ENCODE measurements at regions not wholly inside any gene's neighbourhood (a gene's known extent, or its start where the extent isn't known, plus 50 kb on each side); places are given as distances from the start of the nearest gene placed in this dataset.

DNA sequence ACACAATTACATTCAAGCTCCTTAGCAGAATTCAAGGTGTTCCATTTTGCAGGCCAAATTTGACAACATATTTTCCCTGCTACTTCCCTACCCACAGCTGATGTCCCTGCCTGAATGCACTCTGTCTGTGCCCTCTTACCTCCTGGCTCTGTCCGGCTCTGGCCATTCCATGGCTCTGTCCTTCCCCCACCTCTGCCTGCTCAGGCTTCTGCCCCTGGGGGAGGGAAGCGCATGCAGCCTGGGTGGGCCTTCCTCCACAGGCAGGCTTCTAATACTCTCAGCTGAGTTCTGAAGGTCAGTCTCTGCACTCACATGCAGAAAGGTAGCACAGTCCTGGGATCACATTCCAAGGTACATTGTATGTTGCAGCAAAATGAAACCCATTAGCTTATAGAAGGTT lies 113.6 kb upstream of the CACNA2D3 start:
- no peaks in the 10 kb centered on the region for H3K36me3 ChIP-seq (ENCODE audit: control insufficient read depth in 1 of 2, insufficient read depth in 2 of 2, low read length in 2 of 2)
- ATAC-seq (no peak), DNase-seq (ENCODE audit: low read depth, low spot score) (no peak)
- no peaks in the 10 kb centered on the region for H3K4me1 ChIP-seq (ENCODE audit: control insufficient read depth in 1 of 2, insufficient read depth in 2 of 2, low read length in 2 of 2)
- H3K79me2 ChIP-seq (ENCODE audit: insufficient read depth, low read length), result no peaks in the 10 kb centered on the region
- intact Hi-C loops (cut with micrococcal nuclease), result no loop called here
- no peaks in the 10 kb centered on the region for H3K9me2 ChIP-seq (ENCODE audit: insufficient read depth)
- POLR2A ChIA-PET, result no interaction called here
- H3K27me3 ChIP-seq (ENCODE audit: insufficient read depth, low read length), result 0 out of 2 replicates have a peak, but pooled peaks cover 6% of the 10 kb centered on the region
- H2AFZ ChIP-seq (ENCODE audit: low read depth, low read length, poor library complexity, severe bottlenecking), result no peak overlapping the region
- no peaks in the 10 kb centered on the region for H3K9me3 ChIP-seq (ENCODE audit: control insufficient read depth in 1 of 2, insufficient read depth in 1 of 2, low read depth in 1 of 2, low read length in 2 of 2)
- TF ChIP-seq SP1 (IDR thresholded peaks at IDR 0.05; ENCODE audit: low read depth) (no peak), ELF1 (IDR thresholded peaks at IDR 0.05; ENCODE audit: borderline replicate concordance, low read depth) (no peak), POLR2AphosphoS5 (IDR thresholded peaks at IDR 0.05; ENCODE audit: low read depth, low read length) (no peak), POLR2A (IDR thresholded peaks at IDR 0.05; ENCODE audit: borderline replicate concordance, extremely low read depth, insufficient read depth, insufficient read length) (no peak), CEBPB (IDR thresholded peaks at IDR 0.05; ENCODE audit: low read depth) (no peak), ZFX (IDR thresholded peaks at IDR 0.05) (no peak), CBX3 (IDR thresholded peaks at IDR 0.05; ENCODE audit: low read depth) (no peak), EGR1 (IDR thresholded peaks at IDR 0.05; ENCODE audit: low read depth) (no peak), CTCF (IDR thresholded peaks at IDR 0.05 in 2 of 3, conservative IDR thresholded peaks at IDR 0.05 in 1 of 3; ENCODE audit: borderline replicate concordance in 1 of 3, insufficient read depth in 1 of 3, low read depth in 2 of 3, low read length in 2 of 3) (no peak), MAX (IDR thresholded peaks at IDR 0.05) (no peak), ATF3 (IDR thresholded peaks at IDR 0.05) (no peak), YY1 (IDR thresholded peaks at IDR 0.05; ENCODE audit: extremely low read depth, insufficient replicate concordance, low read depth, low read length) (no peak)
- TF ChIP-seq, protein P1, sequence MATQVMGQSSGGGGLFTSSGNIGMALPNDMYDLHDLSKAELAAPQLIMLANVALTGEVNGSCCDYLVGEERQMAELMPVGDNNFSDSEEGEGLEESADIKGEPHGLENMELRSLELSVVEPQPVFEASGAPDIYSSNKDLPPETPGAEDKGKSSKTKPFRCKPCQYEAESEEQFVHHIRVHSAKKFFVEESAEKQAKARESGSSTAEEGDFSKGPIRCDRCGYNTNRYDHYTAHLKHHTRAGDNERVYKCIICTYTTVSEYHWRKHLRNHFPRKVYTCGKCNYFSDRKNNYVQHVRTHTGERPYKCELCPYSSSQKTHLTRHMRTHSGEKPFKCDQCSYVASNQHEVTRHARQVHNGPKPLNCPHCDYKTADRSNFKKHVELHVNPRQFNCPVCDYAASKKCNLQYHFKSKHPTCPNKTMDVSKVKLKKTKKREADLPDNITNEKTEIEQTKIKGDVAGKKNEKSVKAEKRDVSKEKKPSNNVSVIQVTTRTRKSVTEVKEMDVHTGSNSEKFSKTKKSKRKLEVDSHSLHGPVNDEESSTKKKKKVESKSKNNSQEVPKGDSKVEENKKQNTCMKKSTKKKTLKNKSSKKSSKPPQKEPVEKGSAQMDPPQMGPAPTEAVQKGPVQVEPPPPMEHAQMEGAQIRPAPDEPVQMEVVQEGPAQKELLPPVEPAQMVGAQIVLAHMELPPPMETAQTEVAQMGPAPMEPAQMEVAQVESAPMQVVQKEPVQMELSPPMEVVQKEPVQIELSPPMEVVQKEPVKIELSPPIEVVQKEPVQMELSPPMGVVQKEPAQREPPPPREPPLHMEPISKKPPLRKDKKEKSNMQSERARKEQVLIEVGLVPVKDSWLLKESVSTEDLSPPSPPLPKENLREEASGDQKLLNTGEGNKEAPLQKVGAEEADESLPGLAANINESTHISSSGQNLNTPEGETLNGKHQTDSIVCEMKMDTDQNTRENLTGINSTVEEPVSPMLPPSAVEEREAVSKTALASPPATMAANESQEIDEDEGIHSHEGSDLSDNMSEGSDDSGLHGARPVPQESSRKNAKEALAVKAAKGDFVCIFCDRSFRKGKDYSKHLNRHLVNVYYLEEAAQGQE (IDR thresholded peaks at IDR 0.05; ENCODE audit: low read depth), result no peak
- no peak overlapping the region for H3K4me3 ChIP-seq (replicated peaks in 1 of 2; ENCODE audit: low read depth in 1 of 2, low read length in 2 of 2)
- H3K4me2 ChIP-seq (ENCODE audit: low read length), result no peak overlapping the region
- H4K20me1 ChIP-seq (ENCODE audit: insufficient read depth), result no peaks in the 10 kb centered on the region
- CTCF ChIA-PET, result no interaction called here
- RAD21 ChIA-PET (ENCODE audit: low non-redundant PET in 1 of 2, low total read pairs in 2 of 2, uncharacterized antibody in 2 of 2, unreplicated experiment in 2 of 2), result no interaction called here
- no peak overlapping the region for H3K9ac ChIP-seq (ENCODE audit: low read length)
- no peak overlapping the region for H3K27ac ChIP-seq (ENCODE audit: low read depth, low read length)
- BruUV-seq (replicated peaks), result no TSS peak
